RWPE1 (cell line): ENCODE measurements at regions not wholly inside any gene's neighbourhood (a gene's known extent, or its start where the extent isn't known, plus 50 kb on each side); places are given as distances from the start of the nearest gene placed in this dataset.

ENCODE experiments used
- CTCF ChIA-PET: fragments of 350-600 bp; sonication (Branson Sonifier 250); formaldehyde crosslinking; extraction: SDS; loops from one replicate; lab custom pipeline; 2021; lab: Yijun Ruan, JAX
- POLR2A ChIA-PET: fragments of 400-600 bp; formaldehyde crosslinking; extraction: SDS; loops from one replicate; lab custom pipeline; 2020; ENCODE audit warnings: antibody characterized with exemption; ENCODE audit not compliant: low non-redundant PET; lab: Yijun Ruan, JAX
- DNase-seq: peaks from one replicate; pipeline ENCODE4 v3.0.0; 2012; ENCODE audit warnings: low spot score
- H3K27ac ChIP-seq: fragments of 450-650 bp; 2 replicates; pipeline ENCODE4 v1.5.1; 2017
- TF ChIP-seq, protein P1 (sequence below): fragments of 450-650 bp; conservative IDR thresholded peaks from 2 replicates; pipeline ENCODE4 v1.5.1; 2017; ENCODE audit warnings: low read depth, mild to moderate bottlenecking

GRCh38 chr6:167744681-167745669 is 81.7 kb upstream of the AFDN start:
- ChIA-PET CTCF (interaction anchor here (0.6 kb wide), 2 partner anchors 26 to 38 kb away, joined by 3 to 5 read pairs; no protein-coding TSS in a partner anchor), POLR2A (no interaction called here)
- DNase-seq = no peak
- TF ChIP-seq, protein P1, sequence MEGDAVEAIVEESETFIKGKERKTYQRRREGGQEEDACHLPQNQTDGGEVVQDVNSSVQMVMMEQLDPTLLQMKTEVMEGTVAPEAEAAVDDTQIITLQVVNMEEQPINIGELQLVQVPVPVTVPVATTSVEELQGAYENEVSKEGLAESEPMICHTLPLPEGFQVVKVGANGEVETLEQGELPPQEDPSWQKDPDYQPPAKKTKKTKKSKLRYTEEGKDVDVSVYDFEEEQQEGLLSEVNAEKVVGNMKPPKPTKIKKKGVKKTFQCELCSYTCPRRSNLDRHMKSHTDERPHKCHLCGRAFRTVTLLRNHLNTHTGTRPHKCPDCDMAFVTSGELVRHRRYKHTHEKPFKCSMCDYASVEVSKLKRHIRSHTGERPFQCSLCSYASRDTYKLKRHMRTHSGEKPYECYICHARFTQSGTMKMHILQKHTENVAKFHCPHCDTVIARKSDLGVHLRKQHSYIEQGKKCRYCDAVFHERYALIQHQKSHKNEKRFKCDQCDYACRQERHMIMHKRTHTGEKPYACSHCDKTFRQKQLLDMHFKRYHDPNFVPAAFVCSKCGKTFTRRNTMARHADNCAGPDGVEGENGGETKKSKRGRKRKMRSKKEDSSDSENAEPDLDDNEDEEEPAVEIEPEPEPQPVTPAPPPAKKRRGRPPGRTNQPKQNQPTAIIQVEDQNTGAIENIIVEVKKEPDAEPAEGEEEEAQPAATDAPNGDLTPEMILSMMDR = no peak
- H3K27ac ChIP-seq = no peak overlapping the region

GRCh38 chr6:167745670-167746389 is 80.9 kb upstream of the AFDN start:
- no peak overlapping the region for H3K27ac ChIP-seq
- TF ChIP-seq, protein P1 = no peak
- DNase-seq = no peak
- POLR2A ChIA-PET = no interaction called here
- CTCF ChIA-PET = interaction anchor here (0.6 kb wide), 2 partner anchors 26 to 39 kb away, joined by 3 to 5 read pairs; no protein-coding TSS in a partner anchor

DNA sequence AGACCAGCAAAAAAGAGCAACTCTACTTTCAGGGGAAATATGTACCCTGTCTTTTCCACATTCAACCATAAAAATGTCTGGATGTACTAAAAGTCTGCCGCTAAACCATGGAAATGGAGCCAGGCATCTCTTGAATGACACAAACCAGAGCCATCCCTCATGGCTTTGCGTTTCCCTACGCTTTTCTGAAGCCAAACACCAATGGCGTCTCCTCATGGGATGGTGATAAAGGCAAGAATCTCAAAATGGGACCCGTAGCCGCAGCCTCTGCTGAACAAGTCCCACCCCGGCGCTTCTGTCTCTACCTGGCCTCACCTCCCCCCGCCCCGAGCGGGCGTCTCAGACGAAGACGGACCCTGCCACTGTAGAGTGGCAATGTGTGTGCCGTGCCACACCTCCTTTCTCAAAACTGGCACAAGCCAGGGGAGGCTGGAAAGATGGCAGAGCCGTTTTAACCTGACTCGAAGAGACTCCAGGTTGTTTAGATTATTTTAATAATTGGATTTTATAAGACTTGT is 80.3 kb upstream of the AFDN start:
- TF ChIP-seq, protein P1 = no peak
- CTCF ChIA-PET = no interaction called here
- H3K27ac ChIP-seq = no peak overlapping the region
- POLR2A ChIA-PET = no interaction called here
- no peak for DNase-seq

- no peak for DNase-seq
- TF ChIP-seq, protein P1 = no peak
- CTCF ChIA-PET = no interaction called here
- H3K27ac ChIP-seq = no peak overlapping the region
- POLR2A ChIA-PET = no interaction called here
These were observed 79.7 kb upstream of the AFDN start for GRCh38 chr6:167746975-167747374.

DNA sequence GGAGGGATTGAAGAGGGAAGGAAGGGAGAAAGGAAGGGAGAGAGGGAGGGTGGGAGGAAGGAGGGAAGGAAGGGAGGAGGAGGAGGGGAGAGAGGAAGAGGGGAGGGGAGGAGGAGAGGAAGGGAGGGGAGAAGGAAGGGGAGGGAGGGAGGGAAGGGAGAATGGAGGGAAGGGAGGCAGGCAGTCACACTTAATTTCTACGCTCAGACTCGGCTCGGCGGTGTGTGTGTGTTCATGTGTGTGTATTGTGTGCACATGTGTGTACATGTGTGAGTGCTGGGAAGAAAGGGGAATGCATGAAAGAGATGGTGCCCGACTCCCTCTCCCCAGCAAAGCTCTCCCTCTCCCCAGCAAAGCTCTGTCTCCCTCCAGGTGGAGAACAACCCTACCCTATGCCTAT is 79.1 kb upstream of the AFDN start:
- ChIA-PET POLR2A (no interaction called here), CTCF (no interaction called here)
- no peak for DNase-seq
- H3K27ac ChIP-seq = no peak overlapping the region
- TF ChIP-seq, protein P1 = no peak

- TF ChIP-seq, protein P1 = no peak
- no peak for DNase-seq
- POLR2A ChIA-PET = no interaction called here
- no peak overlapping the region for H3K27ac ChIP-seq
- CTCF ChIA-PET = no interaction called here
These were observed 78.7 kb upstream of the AFDN start for GRCh38 chr6:167748046-167748445.
